ENCODE measurements at regions not wholly inside any gene's neighbourhood (a gene's known extent, or its start where the extent isn't known, plus 50 kb on each side); places are given as distances from the start of the nearest gene placed in this dataset.

- DNase-seq: no peak
Measured at GRCh38 chr11:129324533-129325175, 51.0 kb upstream of the BARX2 start.

- no peak for DNase-seq
Measured at GRCh38 chr11:129323896-129324502, 51.6 kb upstream of the BARX2 start.

GRCh38 chr11:129322941-129323340, 52.7 kb upstream of the BARX2 start:
- DNase-seq: no peak

GRCh38 chr11:129321076-129321475, 54.6 kb upstream of the BARX2 start:
- no peak for DNase-seq

- DNase-seq: no peak
Measured at GRCh38 chr11:129320494-129320893, 55.2 kb upstream of the BARX2 start.

- DNase-seq: no peak
Measured at GRCh38 chr11:129319751-129320150, 55.9 kb upstream of the BARX2 start.

- no peak for DNase-seq
Measured at GRCh38 chr11:129319201-129319600, 56.4 kb upstream of the BARX2 start.

- peak; percentile 23 for DNase-seq
Measured at GRCh38 chr11:129317571-129317970, 58.1 kb upstream of the BARX2 start.

GRCh38 chr11:129316781-129317180, 58.9 kb upstream of the BARX2 start:
- DNase-seq: no peak

- DNase-seq: peak; percentile 64
Measured at GRCh38 chr11:129315781-129316579, 59.7 kb upstream of the BARX2 start.

- no peak for DNase-seq
Measured at GRCh38 chr11:129314371-129314770, 61.3 kb upstream of the BARX2 start.

- DNase-seq: peak; percentile 20
Measured at GRCh38 chr11:129313541-129314297, 61.9 kb upstream of the BARX2 start.

GRCh38 chr11:129312730-129313503, 62.7 kb upstream of the BARX2 start:
- DNase-seq: no peak

GRCh38 chr11:129308241-129308865, 67.3 kb upstream of the BARX2 start:
- DNase-seq: no peak

GRCh38 chr11:129307162-129307561, 68.5 kb upstream of the BARX2 start:
- DNase-seq: no peak

GRCh38 chr11:129302386-129303101, 73.1 kb upstream of the BARX2 start:
- DNase-seq: no peak

- DNase-seq: no peak
Measured at GRCh38 chr11:129300099-129300498, 75.5 kb upstream of the BARX2 start.

- no peak for DNase-seq
Measured at GRCh38 chr11:129298988-129299387, 76.7 kb upstream of the BARX2 start.

GRCh38 chr11:129295746-129296145, 79.9 kb upstream of the BARX2 start:
- DNase-seq: no peak

- peak; percentile 21 for DNase-seq
Measured at GRCh38 chr11:129292771-129293170, 82.9 kb upstream of the BARX2 start.

- no peak for DNase-seq
Measured at GRCh38 chr11:129292092-129292491, 83.6 kb upstream of the BARX2 start.
